Keratinocyte (primary cell): ENCODE measurements at regions not wholly inside any gene's neighbourhood (a gene's known extent, or its start where the extent isn't known, plus 50 kb on each side); places are given as distances from the start of the nearest gene placed in this dataset.

Source experiments
- DNase-seq: peaks from one replicate; pipeline ENCODE4 v3.0.0-alpha.2; 2011; ENCODE audit warnings: low read depth, missing footprints, low spot score
- FAIRE-seq: peaks from 2 replicates; lab custom pipeline; 2011; peaks lifted over from hg19 to GRCh38; lab: Jason Lieb, UNC
- H2AFZ ChIP-seq: 2 replicates; pipeline ENCODE4 v1.6.0; 2012; ENCODE audit warnings: low read length, control low read depth, inconsistent platforms; ENCODE audit not compliant: control insufficient read depth
- H3K27ac ChIP-seq: 2 replicates; pipeline ENCODE4 v1.5.1; 2011; ENCODE audit warnings: low read length; ENCODE audit not compliant: control insufficient read depth, insufficient read depth
- H3K27me3 ChIP-seq: 3 replicates; pipeline ENCODE4 v1.6.0; 2011; ENCODE audit warnings: low read length; ENCODE audit not compliant: control insufficient read depth, insufficient read depth; ENCODE audit errors: extremely low read depth
- H3K36me3 ChIP-seq, 2 experiments: 2 replicates in 1 of 2; 3 replicates in 1 of 2; pipeline ENCODE4 v1.5.1; 2011; ENCODE audit warnings: low read length in 2 of 2, mild to moderate bottlenecking in 1 of 2; ENCODE audit not compliant: control insufficient read depth in 2 of 2, insufficient read depth in 2 of 2; ENCODE audit errors: extremely low read depth in 1 of 2
- H3K4me1 ChIP-seq: 3 replicates; pipeline ENCODE4 v1.5.1; 2011; ENCODE audit warnings: low read length; ENCODE audit not compliant: control insufficient read depth, insufficient read depth; ENCODE audit errors: extremely low read depth
- H3K4me2 ChIP-seq: 3 replicates; pipeline ENCODE4 v1.6.0; 2011; ENCODE audit warnings: low read depth, low read length; ENCODE audit not compliant: control insufficient read depth, insufficient read depth; ENCODE audit errors: extremely low read depth
- H3K4me3 ChIP-seq, 3 experiments: fragments of 200-600 bp in 1 of 3; sonication (generic) in 1 of 3; 2 replicates in 2 of 3; 3 replicates in 1 of 3; pipeline ENCODE4 v1.5.1; 2011 to 2016; ENCODE audit warnings: low read length in 3 of 3, mild to moderate bottlenecking in 3 of 3, control low read depth in 2 of 3, inconsistent platforms in 1 of 3, low read depth in 1 of 3, mixed read lengths in 1 of 3, mixed run types in 1 of 3, moderate library complexity in 1 of 3; ENCODE audit not compliant: control insufficient read depth in 2 of 3, insufficient read depth in 2 of 3; ENCODE audit errors: extremely low read depth in 1 of 3
- H3K79me2 ChIP-seq: 2 replicates; pipeline ENCODE4 v1.6.0; 2012; ENCODE audit warnings: low read length; ENCODE audit not compliant: control insufficient read depth, insufficient read depth
- H3K9ac ChIP-seq: 3 replicates; pipeline ENCODE4 v1.6.0; 2011; ENCODE audit warnings: low read length; ENCODE audit not compliant: control insufficient read depth, insufficient read depth; ENCODE audit errors: extremely low read depth
- H3K9me1 ChIP-seq: 3 replicates; pipeline ENCODE4 v1.6.0; 2011; ENCODE audit warnings: low read length; ENCODE audit not compliant: control insufficient read depth, insufficient read depth; ENCODE audit errors: extremely low read depth
- H3K9me3 ChIP-seq: 2 replicates; pipeline ENCODE4 v1.5.1; 2012; ENCODE audit warnings: low read depth, low read length; ENCODE audit not compliant: control insufficient read depth
- H4K20me1 ChIP-seq: 3 replicates; pipeline ENCODE4 v1.6.0; 2011; ENCODE audit warnings: low read length; ENCODE audit not compliant: control insufficient read depth, insufficient read depth; ENCODE audit errors: extremely low read depth
- CTCF ChIP-seq, 3 experiments: IDR thresholded peaks in 1 of 3; conservative IDR thresholded peaks in 1 of 3; optimal IDR thresholded peaks in 1 of 3; 2 replicates in 2 of 3; 3 replicates in 1 of 3; pipeline versions ENCODE3 to v1.5.1; 2011; ENCODE audit warnings: low read length in 3 of 3, mild to moderate bottlenecking in 3 of 3, moderate library complexity in 2 of 3, control low read depth in 1 of 3, inconsistent platforms in 1 of 3; ENCODE audit not compliant: insufficient read depth in 2 of 3; ENCODE audit errors: extremely low read depth in 1 of 3
- EZH2 ChIP-seq: IDR thresholded peaks from one replicate; pipeline ENCODE4 v1.6.1; 2012; ENCODE audit warnings: inconsistent platforms, mild to moderate bottlenecking, low read length, moderate library complexity
- dilution Hi-C: fragments of 300-500 bp; cut with MboI; formaldehyde crosslinking; loops from one replicate; pipeline ENCODE4 v1.7.0; 2020; ENCODE audit warnings: low sequenced_read_pairs; ENCODE audit not compliant: extremely low pct_ligation_motif_present

DNA sequence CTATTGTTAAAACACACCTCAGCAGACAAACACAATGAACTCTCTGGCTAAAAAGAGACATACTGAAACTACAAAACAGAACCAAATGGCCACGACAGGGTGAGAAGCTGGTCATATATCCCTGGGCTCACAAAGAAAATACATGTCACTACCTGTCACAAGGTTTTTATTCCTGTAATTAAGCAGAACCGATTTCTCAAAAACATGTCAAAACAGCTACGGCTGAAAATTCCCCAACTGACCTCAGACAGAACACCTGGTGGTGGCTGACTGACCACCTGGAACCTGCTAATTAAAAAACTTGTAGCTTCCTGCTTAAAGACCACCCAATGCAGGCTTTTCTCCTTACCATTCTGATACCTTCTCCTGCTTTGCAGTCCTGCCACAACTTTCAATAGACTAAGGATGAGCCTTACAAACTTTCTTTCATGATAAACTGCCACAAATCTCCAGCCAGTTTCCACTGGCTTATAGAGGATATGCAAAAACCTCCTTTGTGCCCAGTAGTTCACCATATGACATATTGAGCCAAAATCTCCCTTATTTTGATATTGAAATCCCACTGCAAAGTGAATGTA lies 571.9 kb downstream of the SPOCK3 start:
- no peaks in the 10 kb centered on the region for H3K79me2 ChIP-seq
- H2AFZ ChIP-seq: no peak overlapping the region
- H3K27ac ChIP-seq: no peak overlapping the region
- H3K27me3 ChIP-seq: no peaks in the 10 kb centered on the region
- H3K4me1 ChIP-seq: no peaks in the 10 kb centered on the region
- H4K20me1 ChIP-seq: no peaks in the 10 kb centered on the region
- dilution Hi-C loops: no loop called here
- H3K4me2 ChIP-seq: no peak overlapping the region
- H3K4me3 ChIP-seq: no peak overlapping the region
- DNase-seq (no peak), FAIRE-seq (no peak)
- no peaks in the 10 kb centered on the region for H3K36me3 ChIP-seq
- no peaks in the 10 kb centered on the region for H3K9me3 ChIP-seq
- H3K9ac ChIP-seq: no peak overlapping the region
- no peak for TF ChIP-seq EZH2
- TF ChIP-seq CTCF (optimal IDR thresholded peaks at IDR 0.05 in 1 of 3, IDR thresholded peaks at IDR 0.05 in 1 of 3, conservative IDR thresholded peaks at IDR 0.05 in 1 of 3; ENCODE audit: extremely low read depth in 1 of 3, insufficient read depth in 2 of 3, low read length in 3 of 3): no peak
- no peaks in the 10 kb centered on the region for H3K9me1 ChIP-seq

DNA sequence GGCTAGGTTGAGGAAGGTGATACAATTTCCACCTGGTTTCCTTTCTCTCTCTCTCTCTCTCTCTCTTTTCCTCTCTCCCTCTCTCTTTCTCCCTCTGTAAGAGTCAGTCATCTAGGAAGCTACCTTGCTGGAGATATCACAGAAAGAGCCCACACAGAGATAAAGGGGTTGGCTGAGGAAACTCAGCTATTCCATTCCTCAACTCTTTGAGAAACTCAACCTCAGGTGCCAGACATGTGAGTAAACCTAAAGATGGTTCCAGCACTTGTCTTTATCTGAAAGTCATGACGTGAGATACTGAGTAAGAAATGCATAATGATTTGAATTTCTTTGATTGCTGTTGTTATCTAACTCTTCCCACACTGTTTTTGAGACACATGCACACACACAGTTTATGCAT lies 564.0 kb downstream of the SPOCK3 start:
- Histone ChIP-seq H3K4me2 (no peak overlapping the region), H3K9me1 (no peaks in the 10 kb centered on the region), H4K20me1 (no peaks in the 10 kb centered on the region), H3K79me2 (no peaks in the 10 kb centered on the region), H2AFZ (no peak overlapping the region), H3K36me3 (no peaks in the 10 kb centered on the region), H3K4me1 (no peaks in the 10 kb centered on the region), H3K27ac (no peak overlapping the region), H3K4me3 (no peak overlapping the region), H3K9ac (no peak overlapping the region), H3K9me3 (no peaks in the 10 kb centered on the region), H3K27me3 (no peaks in the 10 kb centered on the region)
- DNase-seq (no peak), FAIRE-seq (no peak)
- TF ChIP-seq CTCF (optimal IDR thresholded peaks at IDR 0.05 in 1 of 3, IDR thresholded peaks at IDR 0.05 in 1 of 3, conservative IDR thresholded peaks at IDR 0.05 in 1 of 3; ENCODE audit: extremely low read depth in 1 of 3, insufficient read depth in 2 of 3, low read length in 3 of 3) (no peak), EZH2 (no peak)
- dilution Hi-C loops: no loop called here
